NOMO-1 treated with DMSO at 0.1 percent for 48 hours (cell line): ENCODE measurements at regions not wholly inside any gene's neighbourhood (a gene's known extent, or its start where the extent isn't known, plus 50 kb on each side); places are given as distances from the start of the nearest gene placed in this dataset.

ENCODE experiments used
- DNase-seq: peaks from one replicate; lab custom pipeline; 2025; ENCODE audit not compliant: unreplicated experiment; lab: John Stamatoyannopoulos, UW

- DNase-seq, result no peak
Observed at GRCh38 chr22:48643066-48643731, 1184.5 kb downstream of the BRD1 start.

GRCh38 chr22:48642550-48642949 lies 1185.1 kb downstream of the BRD1 start:
- no peak for DNase-seq

GRCh38 chr22:48641906-48642475 lies 1185.7 kb downstream of the BRD1 start:
- DNase-seq, result no peak

GRCh38 chr22:48640890-48641841 lies 1186.5 kb downstream of the BRD1 start:
- no peak for DNase-seq

GRCh38 chr22:48639896-48640748 lies 1187.6 kb downstream of the BRD1 start:
- no peak for DNase-seq

- DNase-seq, result no peak
Observed at GRCh38 chr22:48639021-48639795, 1188.5 kb downstream of the BRD1 start.

GRCh38 chr22:48637231-48637630 lies 1190.4 kb downstream of the BRD1 start:
- no peak for DNase-seq

GRCh38 chr22:48636746-48637145 lies 1190.9 kb downstream of the BRD1 start:
- DNase-seq, result no peak

GRCh38 chr22:48635816-48636215 lies 1191.9 kb downstream of the BRD1 start:
- no peak for DNase-seq

- no peak for DNase-seq
Observed at GRCh38 chr22:48635031-48635430, 1192.6 kb downstream of the BRD1 start.

GRCh38 chr22:48633996-48634836 lies 1193.5 kb downstream of the BRD1 start:
- DNase-seq, result no peak

- no peak for DNase-seq
Observed at GRCh38 chr22:48632646-48633246, 1194.9 kb downstream of the BRD1 start.

GRCh38 chr22:48631288-48631863 lies 1196.3 kb downstream of the BRD1 start:
- DNase-seq, result no peak

GRCh38 chr22:48630848-48631247 lies 1196.8 kb downstream of the BRD1 start:
- no peak for DNase-seq

- DNase-seq, result no peak
Observed at GRCh38 chr22:48630433-48630754, 1197.3 kb downstream of the BRD1 start.

- DNase-seq, result no peak
Observed at GRCh38 chr22:48629631-48630432, 1197.8 kb downstream of the BRD1 start.

GRCh38 chr22:48628891-48629543 lies 1198.7 kb downstream of the BRD1 start:
- no peak for DNase-seq
